HEK293 (cell line): ENCODE measurements at regions not wholly inside any gene's neighbourhood (a gene's known extent, or its start where the extent isn't known, plus 50 kb on each side); places are given as distances from the start of the nearest gene placed in this dataset.
A peak's percentile ranks its signal among the peaks of the same experiment; 100 is the strongest.

Experiments
- CTCF ChIA-PET: fragments of 350-600 bp; formaldehyde crosslinking; extraction: SDS; loops from one replicate; lab custom pipeline; 2021; ENCODE audit warnings: antibody characterized with exemption; lab: Yijun Ruan, JAX
- POLR2A ChIA-PET: fragments of 300-600 bp; formaldehyde crosslinking; extraction: SDS; loops from one replicate; lab custom pipeline; 2020; ENCODE audit warnings: antibody characterized with exemption, inconsistent platforms; lab: Yijun Ruan, JAX
- H3K27ac ChIP-seq: fragments of 200-500 bp; sonication (Bioruptor generic); 2 replicates; pipeline ENCODE4 v1.5.1; 2014; ENCODE audit warnings: low read depth, low read length, control low read depth, inconsistent platforms; ENCODE audit errors: extremely low read depth
- H3K36me3 ChIP-seq, 2 experiments: fragments of 200-500 bp in 1 of 2; sonication (Bioruptor generic) in 1 of 2; 1 replicate in 1 of 2; 2 replicates in 1 of 2; pipeline ENCODE4 v1.5.1; 2014 to 2017; ENCODE audit warnings: inconsistent platforms in 2 of 2, low read length in 2 of 2; ENCODE audit not compliant: control insufficient read depth in 2 of 2, insufficient read depth in 1 of 2
- H3K4me1 ChIP-seq: fragments of 200-500 bp; sonication (Bioruptor generic); 2 replicates; pipeline ENCODE4 v1.5.1; 2014; ENCODE audit warnings: mild to moderate bottlenecking, low read length, inconsistent platforms; ENCODE audit not compliant: control insufficient read depth, insufficient read depth
- H3K4me3 ChIP-seq: 2 replicates; pipeline ENCODE4 v1.5.1; 2011; ENCODE audit warnings: low read depth, mild to moderate bottlenecking, control low read depth, low read length, moderate library complexity
- H3K9me3 ChIP-seq: fragments of 200-500 bp; sonication (Bioruptor generic); 2 replicates; pipeline ENCODE4 v1.5.1; 2014; ENCODE audit warnings: low read depth, low read length, inconsistent platforms; ENCODE audit not compliant: control insufficient read depth, insufficient read depth
- EGR2 ChIP-seq: fragments of 450-650 bp; formaldehyde crosslinking; IDR thresholded peaks from 2 replicates; pipeline ENCODE4 v1.5.1; 2016; ENCODE audit warnings: low read depth, missing biosample characterization, missing genetic modification characterization
- KLF8 ChIP-seq: fragments of 450-650 bp; formaldehyde crosslinking; IDR thresholded peaks from 2 replicates; pipeline ENCODE4 v1.5.1; 2016; ENCODE audit warnings: missing biosample characterization, missing genetic modification characterization
- RBAK ChIP-seq: fragments of 450-650 bp; formaldehyde crosslinking; IDR thresholded peaks from 2 replicates; pipeline ENCODE4 v1.5.1; 2016; ENCODE audit warnings: missing biosample characterization, missing genetic modification characterization
- ZFP69B ChIP-seq: fragments of 450-650 bp; formaldehyde crosslinking; IDR thresholded peaks from 2 replicates; pipeline ENCODE4 v1.5.1; 2016; ENCODE audit warnings: missing biosample characterization, missing genetic modification characterization
- ZNF155 ChIP-seq: fragments of 450-650 bp; formaldehyde crosslinking; IDR thresholded peaks from 2 replicates; pipeline ENCODE4 v1.5.1; 2016; ENCODE audit warnings: missing biosample characterization, missing genetic modification characterization
- ZNF248 ChIP-seq: fragments of 450-650 bp; formaldehyde crosslinking; IDR thresholded peaks from 2 replicates; pipeline ENCODE4 v1.5.1; 2017; ENCODE audit warnings: missing biosample characterization, missing genetic modification characterization
- ZNF274 ChIP-seq, 2 experiments: fragments of 200-500 bp in 1 of 2; fragments of 450-650 bp in 1 of 2; sonication (Bioruptor generic) in 1 of 2; formaldehyde crosslinking in 1 of 2; IDR thresholded peaks; 2 replicates each; pipeline versions ENCODE4 v1.5.1 to v1.6.1; 2014 to 2016; ENCODE audit warnings: borderline replicate concordance in 1 of 2, inconsistent platforms in 1 of 2, low read length in 1 of 2, missing biosample characterization in 1 of 2, missing genetic modification characterization in 1 of 2
- ZNF391 ChIP-seq: fragments of 450-650 bp; formaldehyde crosslinking; IDR thresholded peaks from 2 replicates; pipeline ENCODE4 v1.5.1; 2016; ENCODE audit warnings: low read depth, missing biosample characterization, missing genetic modification characterization, borderline replicate concordance
- ZNF404 ChIP-seq: fragments of 450-650 bp; formaldehyde crosslinking; IDR thresholded peaks from 2 replicates; pipeline ENCODE4 v1.5.1; 2017; ENCODE audit warnings: missing biosample characterization, missing genetic modification characterization
- ZNF529 ChIP-seq: fragments of 450-650 bp; formaldehyde crosslinking; IDR thresholded peaks from 2 replicates; pipeline ENCODE4 v1.5.1; 2017; ENCODE audit warnings: missing genetic modification characterization, missing biosample characterization; ENCODE audit not compliant: insufficient replicate concordance
- ZNF555 ChIP-seq: fragments of 450-650 bp; formaldehyde crosslinking; conservative IDR thresholded peaks from 2 replicates; pipeline ENCODE4 v1.5.1; 2017; ENCODE audit warnings: missing biosample characterization, mild to moderate bottlenecking, missing genetic modification characterization, inconsistent platforms
- ZNF558 ChIP-seq: fragments of 450-650 bp; formaldehyde crosslinking; IDR thresholded peaks from 2 replicates; pipeline ENCODE4 v1.5.1; 2016; ENCODE audit warnings: missing biosample characterization, missing genetic modification characterization
- ZNF596 ChIP-seq: fragments of 450-650 bp; IDR thresholded peaks from 2 replicates; pipeline ENCODE4 v1.5.0; 2018; ENCODE audit warnings: missing biosample characterization, mild to moderate bottlenecking, missing genetic modification characterization, moderate library complexity
- ZNF624 ChIP-seq: fragments of 450-650 bp; formaldehyde crosslinking; IDR thresholded peaks from 2 replicates; pipeline ENCODE4 v1.5.1; 2017; ENCODE audit warnings: missing biosample characterization, missing genetic modification characterization
- ZNF768 ChIP-seq: fragments of 450-650 bp; formaldehyde crosslinking; IDR thresholded peaks from 2 replicates; pipeline ENCODE4 v1.5.1; 2018; ENCODE audit warnings: missing biosample characterization, mild to moderate bottlenecking, missing genetic modification characterization
- ZNF791 ChIP-seq: fragments of 450-650 bp; formaldehyde crosslinking; IDR thresholded peaks from 2 replicates; pipeline ENCODE4 v1.5.1; 2016; ENCODE audit warnings: missing biosample characterization, missing genetic modification characterization
- ZNF843 ChIP-seq: fragments of 450-650 bp; formaldehyde crosslinking; IDR thresholded peaks from 2 replicates; pipeline ENCODE4 v1.5.1; 2016; ENCODE audit warnings: missing biosample characterization, missing genetic modification characterization
- TF ChIP-seq, protein P1 (sequence below): fragments of 450-650 bp; formaldehyde crosslinking; IDR thresholded peaks from 2 replicates; pipeline ENCODE4 v1.5.1; 2016; ENCODE audit warnings: missing biosample characterization, missing genetic modification characterization
- TF ChIP-seq, protein P2 (sequence below): fragments of 450-650 bp; formaldehyde crosslinking; IDR thresholded peaks from 2 replicates; pipeline ENCODE4 v1.5.1; 2016; ENCODE audit warnings: missing biosample characterization, missing genetic modification characterization
- TF ChIP-seq, protein P3 (sequence below): fragments of 450-650 bp; formaldehyde crosslinking; IDR thresholded peaks from 2 replicates; pipeline ENCODE4 v1.5.1; 2016; ENCODE audit warnings: missing biosample characterization, missing genetic modification characterization
- TF ChIP-seq, protein P4 (sequence below): fragments of 450-650 bp; formaldehyde crosslinking; IDR thresholded peaks from 2 replicates; pipeline ENCODE4 v1.5.1; 2016; ENCODE audit warnings: missing biosample characterization, missing genetic modification characterization
- TF ChIP-seq, protein P5 (sequence below): fragments of 450-650 bp; formaldehyde crosslinking; IDR thresholded peaks from 2 replicates; pipeline ENCODE4 v1.5.1; 2016; ENCODE audit warnings: missing biosample characterization, missing genetic modification characterization
- TF ChIP-seq, protein P6 (sequence below): IDR thresholded peaks from 2 replicates; pipeline ENCODE4 v1.6.1; 2011; ENCODE audit warnings: mild to moderate bottlenecking, low read depth, low read length, borderline replicate concordance
- TF ChIP-seq, protein P7 (sequence below): fragments of 450-650 bp; formaldehyde crosslinking; IDR thresholded peaks from 2 replicates; pipeline ENCODE4 v1.5.1; 2017; ENCODE audit warnings: missing biosample characterization, missing genetic modification characterization

DNA sequence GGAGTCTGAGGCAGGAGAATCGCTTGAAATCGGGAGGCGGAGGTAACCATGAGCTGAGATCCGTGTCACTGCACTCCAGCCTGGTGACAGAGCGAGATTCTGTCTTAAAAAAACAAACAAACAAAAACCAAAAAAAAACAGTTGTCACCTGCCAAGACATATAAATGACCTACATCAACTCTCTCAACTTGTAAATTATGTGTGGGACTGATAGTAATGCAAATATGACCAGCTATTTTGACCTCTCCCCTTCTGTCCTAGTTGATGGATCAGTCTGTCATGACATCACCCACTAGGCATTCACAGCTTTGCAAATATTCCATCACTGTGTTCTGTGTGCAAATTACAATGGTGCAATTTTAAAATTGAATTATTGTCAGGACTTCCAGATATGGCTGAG, 175.4 kb downstream of the EBLN2 start:
- POLR2A ChIA-PET = interaction anchor here (0.6 to 1.3 kb wide), 2 partner anchors 19 to 109 kb away, joined by 4 read pairs; no protein-coding TSS in a partner anchor
- CTCF ChIA-PET = interaction anchor here (0.7 to 1.0 kb wide), 2 partner anchors 75 to 341 kb away, joined by 3 read pairs; no protein-coding TSS in a partner anchor
- Histone ChIP-seq H3K36me3 (no peaks in the 10 kb centered on the region), H3K9me3 (no peaks in the 10 kb centered on the region), H3K4me1 (peaks cover 11% of the 10 kb centered on the region; the same call in 1 of the 2 replicates), H3K4me3 (no peak overlapping the region), H3K27ac (no peak overlapping the region)
- TF ChIP-seq ZNF248 = no peak
- TF ChIP-seq, protein P1, sequence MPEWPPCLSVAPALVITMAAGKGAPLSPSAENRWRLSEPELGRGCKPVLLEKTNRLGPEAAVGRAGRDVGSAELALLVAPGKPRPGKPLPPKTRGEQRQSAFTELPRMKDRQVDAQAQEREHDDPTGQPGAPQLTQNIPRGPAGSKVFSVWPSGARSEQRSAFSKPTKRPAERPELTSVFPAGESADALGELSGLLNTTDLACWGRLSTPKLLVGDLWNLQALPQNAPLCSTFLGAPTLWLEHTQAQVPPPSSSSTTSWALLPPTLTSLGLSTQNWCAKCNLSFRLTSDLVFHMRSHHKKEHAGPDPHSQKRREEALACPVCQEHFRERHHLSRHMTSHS (tag by site-specific recombination) = no peak
- TF ChIP-seq ZNF555 = no peak
- TF ChIP-seq, protein P2, sequence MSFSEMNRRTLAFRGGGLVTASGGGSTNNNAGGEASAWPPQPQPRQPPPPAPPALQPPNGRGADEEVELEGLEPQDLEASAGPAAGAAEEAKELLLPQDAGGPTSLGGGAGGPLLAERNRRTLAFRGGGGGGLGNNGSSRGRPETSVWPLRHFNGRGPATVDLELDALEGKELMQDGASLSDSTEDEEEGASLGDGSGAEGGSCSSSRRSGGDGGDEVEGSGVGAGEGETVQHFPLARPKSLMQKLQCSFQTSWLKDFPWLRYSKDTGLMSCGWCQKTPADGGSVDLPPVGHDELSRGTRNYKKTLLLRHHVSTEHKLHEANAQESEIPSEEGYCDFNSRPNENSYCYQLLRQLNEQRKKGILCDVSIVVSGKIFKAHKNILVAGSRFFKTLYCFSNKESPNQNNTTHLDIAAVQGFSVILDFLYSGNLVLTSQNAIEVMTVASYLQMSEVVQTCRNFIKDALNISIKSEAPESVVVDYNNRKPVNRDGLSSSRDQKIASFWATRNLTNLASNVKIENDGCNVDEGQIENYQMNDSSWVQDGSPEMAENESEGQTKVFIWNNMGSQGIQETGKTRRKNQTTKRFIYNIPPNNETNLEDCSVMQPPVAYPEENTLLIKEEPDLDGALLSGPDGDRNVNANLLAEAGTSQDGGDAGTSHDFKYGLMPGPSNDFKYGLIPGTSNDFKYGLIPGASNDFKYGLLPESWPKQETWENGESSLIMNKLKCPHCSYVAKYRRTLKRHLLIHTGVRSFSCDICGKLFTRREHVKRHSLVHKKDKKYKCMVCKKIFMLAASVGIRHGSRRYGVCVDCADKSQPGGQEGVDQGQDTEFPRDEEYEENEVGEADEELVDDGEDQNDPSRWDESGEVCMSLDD (tag by site-specific recombination) = no peak
- no peak for TF ChIP-seq ZNF768
- no peak for TF ChIP-seq KLF8 (tag by site-specific recombination)
- 0 out of 2 replicates have a peak, but pooled peaks have one; percentile 18 for TF ChIP-seq ZNF391 (tag by site-specific recombination)
- no peak for TF ChIP-seq ZNF274 (IDR thresholded peaks at IDR 0.05; ENCODE audit: low read length)
- no peak for TF ChIP-seq ZNF274 (tag by site-specific recombination; IDR thresholded peaks at IDR 0.05; ENCODE audit: borderline replicate concordance)
- TF ChIP-seq, protein P3, sequence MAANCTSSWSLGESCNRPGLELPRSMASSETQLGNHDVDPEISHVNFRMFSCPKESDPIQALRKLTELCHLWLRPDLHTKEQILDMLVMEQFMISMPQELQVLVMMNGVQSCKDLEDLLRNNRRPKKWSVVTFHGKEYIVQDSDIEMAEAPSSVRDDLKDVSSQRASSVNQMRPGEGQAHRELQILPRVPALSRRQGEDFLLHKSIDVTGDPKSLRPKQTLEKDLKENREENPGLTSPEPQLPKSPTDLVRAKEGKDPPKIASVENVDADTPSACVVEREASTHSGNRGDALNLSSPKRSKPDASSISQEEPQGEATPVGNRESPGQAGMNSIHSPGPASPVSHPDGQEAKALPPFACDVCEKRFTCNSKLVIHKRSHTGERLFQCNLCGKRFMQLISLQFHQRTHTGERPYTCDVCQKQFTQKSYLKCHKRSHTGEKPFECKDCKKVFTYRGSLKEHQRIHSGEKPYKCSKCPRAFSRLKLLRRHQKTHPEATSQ = no peak
- TF ChIP-seq ZNF843 (tag by site-specific recombination) = peak; percentile 93
- TF ChIP-seq, protein P4, sequence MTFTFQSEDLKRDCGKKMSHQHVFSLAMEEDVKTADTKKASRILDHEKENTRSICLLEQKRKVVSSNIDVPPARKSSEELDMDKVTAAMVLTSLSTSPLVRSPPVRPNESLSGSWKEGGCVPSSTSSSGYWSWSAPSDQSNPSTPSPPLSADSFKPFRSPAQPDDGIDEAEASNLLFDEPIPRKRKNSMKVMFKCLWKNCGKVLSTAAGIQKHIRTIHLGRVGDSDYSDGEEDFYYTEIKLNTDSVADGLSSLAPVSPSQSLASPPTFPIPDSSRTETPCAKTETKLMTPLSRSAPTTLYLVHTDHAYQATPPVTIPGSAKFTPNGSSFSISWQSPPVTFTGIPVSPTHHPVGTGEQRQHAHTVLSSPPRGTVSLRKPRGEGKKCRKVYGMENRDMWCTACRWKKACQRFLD (tag by site-specific recombination) = no peak
- TF ChIP-seq, protein P5, sequence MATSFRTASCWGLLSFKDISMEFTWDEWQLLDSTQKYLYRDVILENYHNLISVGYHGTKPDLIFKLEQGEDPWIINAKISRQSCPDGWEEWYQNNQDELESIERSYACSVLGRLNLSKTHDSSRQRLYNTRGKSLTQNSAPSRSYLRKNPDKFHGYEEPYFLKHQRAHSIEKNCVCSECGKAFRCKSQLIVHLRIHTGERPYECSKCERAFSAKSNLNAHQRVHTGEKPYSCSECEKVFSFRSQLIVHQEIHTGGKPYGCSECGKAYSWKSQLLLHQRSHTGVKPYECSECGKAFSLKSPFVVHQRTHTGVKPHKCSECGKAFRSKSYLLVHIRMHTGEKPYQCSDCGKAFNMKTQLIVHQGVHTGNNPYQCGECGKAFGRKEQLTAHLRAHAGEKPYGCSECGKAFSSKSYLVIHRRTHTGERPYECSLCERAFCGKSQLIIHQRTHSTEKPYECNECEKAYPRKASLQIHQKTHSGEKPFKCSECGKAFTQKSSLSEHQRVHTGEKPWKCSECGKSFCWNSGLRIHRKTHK (tag by site-specific recombination) = no peak
- TF ChIP-seq, protein P6, sequence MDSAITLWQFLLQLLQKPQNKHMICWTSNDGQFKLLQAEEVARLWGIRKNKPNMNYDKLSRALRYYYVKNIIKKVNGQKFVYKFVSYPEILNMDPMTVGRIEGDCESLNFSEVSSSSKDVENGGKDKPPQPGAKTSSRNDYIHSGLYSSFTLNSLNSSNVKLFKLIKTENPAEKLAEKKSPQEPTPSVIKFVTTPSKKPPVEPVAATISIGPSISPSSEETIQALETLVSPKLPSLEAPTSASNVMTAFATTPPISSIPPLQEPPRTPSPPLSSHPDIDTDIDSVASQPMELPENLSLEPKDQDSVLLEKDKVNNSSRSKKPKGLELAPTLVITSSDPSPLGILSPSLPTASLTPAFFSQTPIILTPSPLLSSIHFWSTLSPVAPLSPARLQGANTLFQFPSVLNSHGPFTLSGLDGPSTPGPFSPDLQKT = no peak
- TF ChIP-seq ZNF529 (tag by site-specific recombination) = no peak
- TF ChIP-seq ZFP69B = no peak
- TF ChIP-seq EGR2 (tag by site-specific recombination) = no peak
- TF ChIP-seq, protein P7, sequence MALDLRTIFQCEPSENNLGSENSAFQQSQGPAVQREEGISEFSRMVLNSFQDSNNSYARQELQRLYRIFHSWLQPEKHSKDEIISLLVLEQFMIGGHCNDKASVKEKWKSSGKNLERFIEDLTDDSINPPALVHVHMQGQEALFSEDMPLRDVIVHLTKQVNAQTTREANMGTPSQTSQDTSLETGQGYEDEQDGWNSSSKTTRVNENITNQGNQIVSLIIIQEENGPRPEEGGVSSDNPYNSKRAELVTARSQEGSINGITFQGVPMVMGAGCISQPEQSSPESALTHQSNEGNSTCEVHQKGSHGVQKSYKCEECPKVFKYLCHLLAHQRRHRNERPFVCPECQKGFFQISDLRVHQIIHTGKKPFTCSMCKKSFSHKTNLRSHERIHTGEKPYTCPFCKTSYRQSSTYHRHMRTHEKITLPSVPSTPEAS (tag by site-specific recombination) = 0 out of 2 replicates have a peak, but pooled peaks have one; percentile 29
- no peak for TF ChIP-seq ZNF596 (tag by site-specific recombination)
- no peak for TF ChIP-seq ZNF404 (tag by site-specific recombination)
- TF ChIP-seq ZNF558 (tag by site-specific recombination) = peak; percentile 28; the same call in 1 of the 2 replicates
- TF ChIP-seq ZNF155 (tag by site-specific recombination) = no peak
- no peak for TF ChIP-seq ZNF624 (tag by site-specific recombination)
- no peak for TF ChIP-seq ZNF791 (tag by site-specific recombination)
- no peak for TF ChIP-seq RBAK (tag by site-specific recombination)
